Fibroblast of upper back skin (primary cell): ENCODE measurements at regions not wholly inside any gene's neighbourhood (a gene's known extent, or its start where the extent isn't known, plus 50 kb on each side); places are given as distances from the start of the nearest gene placed in this dataset.

ENCODE experiments used
- DNase-seq: peaks from one replicate; pipeline ENCODE4 v3.0.0-alpha.2; 2013

DNA sequence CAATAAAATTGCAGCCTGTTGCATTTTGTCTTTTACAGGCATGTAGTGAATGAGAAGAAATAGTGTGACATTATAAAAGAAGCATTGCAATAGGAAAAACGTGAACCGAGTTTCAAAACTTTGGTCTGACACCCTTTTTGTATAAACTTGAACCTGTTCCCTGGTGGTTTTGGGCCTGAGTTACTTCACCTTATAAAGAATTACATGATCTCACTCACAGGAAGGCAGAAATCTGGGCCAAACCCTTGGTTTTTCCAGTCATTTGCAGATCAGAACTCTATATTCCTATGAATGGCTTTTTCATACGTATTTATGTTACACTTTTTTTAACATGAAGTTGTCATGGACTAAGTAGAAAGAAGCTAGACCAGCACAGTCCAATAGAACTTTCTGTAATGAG lies 138.5 kb upstream of the FLRT2 start:
- no peak for DNase-seq

DNA sequence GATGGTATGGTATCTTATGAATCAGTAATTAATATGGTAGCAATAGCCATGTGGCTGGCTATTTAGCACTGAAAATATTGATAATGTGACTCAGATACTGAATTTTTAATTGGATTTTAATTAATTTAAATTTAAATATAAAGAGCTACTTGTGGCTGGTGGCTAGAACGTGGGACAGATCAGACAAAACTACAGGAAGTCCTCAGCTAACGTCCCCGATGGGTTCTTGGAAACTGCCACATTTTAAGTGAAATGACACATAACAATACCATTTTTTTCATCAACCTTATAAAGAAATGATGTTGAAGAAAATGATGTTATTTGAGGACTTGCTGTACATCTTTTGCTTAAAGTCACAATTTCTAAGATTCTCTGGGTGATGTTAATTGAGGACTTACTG lies 138.1 kb upstream of the FLRT2 start:
- no peak for DNase-seq

DNA sequence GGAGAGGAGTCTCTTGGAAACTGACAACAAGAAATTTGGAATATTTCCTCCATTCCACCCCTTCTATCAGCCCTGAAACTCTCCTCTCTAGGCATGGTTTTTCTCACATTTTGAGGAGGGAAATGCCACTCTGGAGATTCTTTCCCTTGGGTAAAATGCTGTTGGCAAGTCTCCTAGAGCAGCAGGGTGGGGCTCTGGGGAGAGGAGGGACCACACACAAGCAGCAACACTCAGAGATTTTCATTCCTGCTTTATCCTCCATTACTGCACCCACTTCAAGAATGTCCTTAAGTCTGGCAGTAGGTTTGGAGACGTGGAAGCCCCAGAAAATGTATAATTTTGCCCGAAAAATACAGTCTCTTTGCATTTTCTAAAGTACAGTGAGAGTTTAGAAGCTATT lies 130.8 kb upstream of the FLRT2 start:
- DNase-seq: peak; percentile 60

DNA sequence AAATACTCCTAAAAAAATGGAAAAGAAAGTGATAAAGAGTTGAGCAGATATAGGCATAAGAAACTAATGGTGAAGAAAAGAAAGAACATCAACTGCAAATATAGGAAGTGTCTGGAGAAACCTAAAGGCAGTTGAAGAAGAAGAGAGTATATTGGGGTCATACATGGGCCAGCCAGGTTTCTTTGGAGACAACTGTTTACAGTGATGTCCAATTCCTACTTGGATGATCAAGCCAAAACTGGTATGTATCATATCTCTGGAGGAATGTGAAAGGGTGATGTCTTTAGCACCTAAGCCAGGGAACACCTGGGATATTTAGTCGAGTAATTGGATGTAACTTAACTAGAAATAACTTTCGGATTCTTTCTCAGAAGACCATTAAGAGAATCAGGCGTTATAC lies 129.3 kb upstream of the FLRT2 start:
- no peak for DNase-seq

DNA sequence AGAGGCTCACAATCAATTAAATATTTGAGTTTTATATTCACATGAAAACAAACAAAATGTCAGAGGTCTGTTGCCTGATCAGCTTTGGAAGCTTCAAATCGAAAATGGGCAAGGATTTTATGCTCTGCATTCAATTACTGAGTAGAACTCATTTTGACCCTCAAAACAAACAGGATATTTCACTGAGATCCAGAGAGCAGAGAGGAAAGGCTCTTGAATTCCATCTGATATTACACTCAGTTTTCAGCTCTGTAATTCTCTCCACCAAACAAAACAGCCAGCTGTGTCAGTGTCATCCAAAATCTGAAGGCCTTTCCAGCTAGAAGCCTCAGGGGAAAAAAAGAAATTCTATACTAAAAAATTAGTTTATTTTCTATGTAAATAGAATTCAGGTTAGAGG lies 128.6 kb upstream of the FLRT2 start:
- DNase-seq: peak; percentile 10

DNA sequence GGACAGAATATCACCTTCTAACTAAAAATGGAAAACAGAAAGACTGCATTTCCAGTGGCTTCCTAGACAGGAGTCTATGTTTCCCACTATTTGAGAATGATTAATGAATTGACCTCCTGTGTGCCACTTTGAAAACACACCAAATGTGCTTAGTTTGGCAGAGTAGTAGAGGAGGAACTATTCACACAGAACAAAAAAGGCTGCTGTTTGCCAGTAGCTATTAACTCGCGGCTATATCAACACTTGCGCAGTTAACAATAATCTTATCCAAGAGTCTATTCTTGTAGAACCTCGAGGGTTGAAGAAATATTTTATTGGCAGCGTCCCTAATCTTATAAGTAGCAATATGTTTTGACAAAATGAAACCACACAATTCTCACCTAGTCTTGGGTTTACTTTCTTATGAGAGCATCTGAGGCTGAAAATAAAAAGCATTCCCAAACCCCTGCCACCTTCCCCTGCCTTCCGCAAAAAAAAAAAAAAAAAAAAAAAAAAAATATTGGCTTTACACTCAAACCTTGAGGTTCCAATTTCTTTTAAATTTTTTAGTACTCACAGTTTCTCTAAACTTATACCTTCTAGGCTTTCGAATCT lies 127.3 kb upstream of the FLRT2 start:
- no peak for DNase-seq

DNA sequence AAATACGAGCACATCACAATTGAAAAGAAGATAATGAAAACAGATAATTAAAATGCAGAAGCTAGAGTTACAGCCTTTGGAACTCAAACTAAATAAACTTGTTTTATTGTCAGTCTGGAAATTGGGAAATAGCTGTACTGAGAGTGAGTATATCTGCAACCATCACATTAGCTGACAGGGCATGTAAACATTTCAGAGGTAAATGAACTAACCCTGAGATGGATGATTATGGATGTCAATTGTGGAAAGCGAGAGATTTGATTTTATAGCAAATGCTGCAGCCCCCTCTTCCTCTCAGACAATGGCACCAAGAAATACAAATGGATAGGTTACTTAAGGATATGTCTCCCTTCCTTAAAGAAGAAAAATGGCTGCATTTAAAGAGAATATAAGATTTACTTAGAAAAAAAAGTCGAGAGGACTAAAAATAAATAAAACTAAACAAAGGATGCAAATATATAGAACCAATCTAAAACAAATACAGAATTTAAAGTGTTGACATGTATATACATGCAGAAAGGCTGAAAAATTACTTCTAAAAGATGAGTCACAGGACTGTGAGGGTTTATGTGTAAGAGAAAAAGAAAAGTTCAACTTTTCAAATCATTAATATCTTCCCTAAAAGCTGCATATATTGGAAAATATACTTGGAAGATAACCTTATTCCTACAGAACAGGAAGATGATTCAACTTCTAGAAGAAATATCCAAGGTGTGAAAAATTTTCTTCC lies 120.3 kb upstream of the FLRT2 start:
- DNase-seq: no peak

DNA sequence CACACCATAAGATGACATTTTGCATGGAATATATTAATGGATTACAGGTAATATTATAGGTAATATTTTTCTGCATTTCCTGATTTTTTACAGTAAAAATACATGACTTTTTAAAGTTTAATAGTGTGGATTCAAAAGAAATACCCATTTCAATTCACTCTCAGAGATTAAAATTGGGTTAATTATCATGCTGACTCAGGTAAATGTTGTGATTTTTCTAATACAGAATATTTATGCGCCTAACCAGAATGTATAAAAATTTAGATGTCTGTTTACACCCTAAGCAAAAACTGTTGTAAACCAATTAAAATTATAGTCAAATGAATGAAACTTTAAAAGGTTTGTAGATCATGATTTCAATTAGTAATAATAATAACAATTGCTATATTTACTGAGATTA lies 117.2 kb upstream of the FLRT2 start:
- DNase-seq: no peak

DNA sequence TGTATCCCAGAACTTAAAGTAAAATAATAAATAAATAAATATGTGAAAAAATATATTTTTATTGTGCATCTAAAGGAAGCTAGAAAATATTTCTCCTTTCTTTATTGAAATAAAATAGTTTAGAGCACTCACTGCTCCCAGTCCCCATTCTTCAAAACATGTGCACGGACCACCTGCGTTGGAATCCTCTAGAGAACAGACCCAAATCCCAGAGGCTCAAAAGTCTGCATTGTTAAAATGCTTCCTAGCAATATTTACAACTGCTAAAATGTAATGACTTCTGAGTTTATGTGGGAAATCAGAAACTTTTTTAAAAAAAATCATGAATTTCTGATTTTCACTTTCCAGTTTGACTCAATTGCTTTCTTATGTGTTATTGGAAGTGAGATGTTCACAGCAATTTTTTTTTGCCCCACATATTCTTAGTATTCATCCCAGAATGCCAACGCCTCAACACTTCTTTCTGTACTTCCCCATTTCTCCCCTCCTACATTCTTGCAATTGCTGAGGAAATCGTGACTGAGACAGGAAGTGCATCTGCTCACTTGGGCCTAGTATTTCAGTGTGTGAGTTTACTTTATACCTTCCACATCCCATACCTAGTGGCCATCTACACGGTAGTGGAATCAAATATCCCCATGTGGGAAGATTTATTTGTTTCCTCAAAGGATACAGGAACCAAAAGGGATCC lies 116.0 kb upstream of the FLRT2 start:
- peak; percentile 25 for DNase-seq

DNA sequence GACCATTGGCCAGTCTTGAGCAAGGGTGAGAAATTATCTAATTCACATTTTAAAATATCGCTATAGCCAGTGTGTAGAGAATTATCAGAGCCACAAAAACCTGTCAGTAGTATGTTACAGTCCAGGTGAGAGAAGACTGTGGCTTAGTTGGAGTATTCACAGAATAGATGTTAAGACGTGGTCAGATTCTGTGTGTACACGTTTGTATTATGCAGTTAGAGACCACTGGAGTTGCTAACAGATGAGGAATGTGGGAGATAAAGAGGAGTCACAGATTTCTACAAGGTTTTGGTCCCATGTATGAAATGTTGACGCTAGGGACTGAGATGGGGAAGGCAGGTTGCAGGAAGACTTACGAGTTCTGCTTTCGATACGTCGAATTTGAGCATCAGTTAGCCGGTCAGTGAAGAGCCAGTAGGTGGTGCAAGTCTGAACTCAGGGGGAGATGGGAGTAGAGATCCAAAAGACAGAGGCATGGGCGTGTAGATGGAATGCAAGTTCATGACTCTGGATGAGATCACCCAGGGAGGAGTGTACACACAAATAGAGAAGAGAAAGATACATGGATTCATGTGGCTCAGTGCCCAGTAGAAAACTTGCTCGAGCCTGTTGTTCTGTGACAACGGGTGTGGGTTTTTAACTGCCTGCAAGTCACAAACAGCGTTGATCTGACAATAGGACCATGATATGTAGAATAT lies 114.8 kb upstream of the FLRT2 start:
- DNase-seq: peak; percentile 92

DNA sequence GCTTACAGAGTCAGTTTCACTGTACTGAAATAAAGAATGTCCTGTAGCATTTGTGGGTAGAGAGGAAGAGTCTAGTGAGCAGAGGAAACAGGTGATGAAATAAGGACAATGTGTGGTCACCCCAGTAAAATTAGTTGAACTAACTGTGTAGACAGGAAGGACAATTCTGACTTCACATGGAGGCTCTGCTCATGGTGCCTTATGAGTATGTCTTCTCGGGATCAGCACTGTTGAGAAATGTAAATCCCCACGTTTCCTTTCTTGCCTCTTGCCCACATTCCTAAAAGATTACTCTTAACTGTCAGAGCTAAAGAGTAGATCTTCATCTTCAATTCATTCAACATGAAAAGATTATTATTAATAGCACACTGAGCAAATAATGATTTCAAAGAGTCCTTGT lies 113.2 kb upstream of the FLRT2 start:
- peak; percentile 83 for DNase-seq

DNA sequence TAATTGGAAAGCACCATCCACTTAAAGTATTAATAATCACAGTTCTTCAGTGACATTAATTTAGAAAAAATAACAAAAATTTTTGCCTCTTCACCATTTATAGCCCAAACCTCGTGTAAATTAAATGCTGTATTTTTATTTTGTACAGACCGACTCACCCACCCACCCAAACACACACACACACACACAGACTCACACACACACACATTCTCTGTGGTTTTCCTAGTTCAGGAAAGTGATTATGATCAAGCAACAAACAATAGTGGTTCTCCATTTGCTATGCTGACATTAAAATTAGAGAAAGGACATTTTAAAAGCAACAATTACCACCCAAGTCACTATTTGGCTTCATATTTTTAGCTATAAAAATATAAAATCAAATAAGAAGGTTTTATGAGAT lies 112.5 kb upstream of the FLRT2 start:
- no peak for DNase-seq

DNA sequence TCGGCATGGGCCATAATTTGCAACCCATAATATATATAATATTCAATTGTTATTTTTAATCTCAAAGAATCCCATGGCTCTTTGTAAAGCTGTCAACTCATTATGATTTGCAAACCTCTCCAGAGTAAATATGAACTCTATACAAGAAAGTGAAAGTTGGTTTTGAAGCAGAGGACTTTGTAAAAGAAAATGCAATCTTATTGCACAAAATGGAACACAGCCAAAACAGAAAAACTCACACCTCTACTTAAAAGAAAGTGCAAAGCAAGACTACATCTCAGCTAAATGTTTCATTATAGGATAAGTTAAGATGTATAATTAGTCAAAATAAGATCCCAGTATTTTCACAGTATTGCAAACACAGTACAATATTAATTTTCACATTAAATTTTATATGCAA lies 111.2 kb upstream of the FLRT2 start:
- DNase-seq: no peak

DNA sequence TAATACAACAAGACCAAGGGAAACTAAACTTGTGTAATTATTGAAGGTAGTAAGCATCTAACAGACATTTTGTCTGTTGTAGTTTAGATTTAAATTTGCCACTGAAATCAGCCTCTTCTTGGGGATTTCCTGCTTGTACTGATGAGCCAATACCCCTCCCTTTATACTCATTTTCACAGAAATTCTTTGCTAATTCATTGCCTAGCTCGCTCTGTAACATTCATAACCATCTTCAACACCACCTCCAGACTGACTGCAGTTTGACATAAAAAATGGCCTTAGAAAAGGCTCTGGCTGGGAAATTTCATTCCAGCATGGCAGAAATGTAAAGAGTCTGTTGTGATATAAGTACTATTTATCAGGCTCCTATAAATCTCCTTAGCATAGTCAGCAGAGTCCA lies 109.7 kb upstream of the FLRT2 start:
- DNase-seq: no peak

DNA sequence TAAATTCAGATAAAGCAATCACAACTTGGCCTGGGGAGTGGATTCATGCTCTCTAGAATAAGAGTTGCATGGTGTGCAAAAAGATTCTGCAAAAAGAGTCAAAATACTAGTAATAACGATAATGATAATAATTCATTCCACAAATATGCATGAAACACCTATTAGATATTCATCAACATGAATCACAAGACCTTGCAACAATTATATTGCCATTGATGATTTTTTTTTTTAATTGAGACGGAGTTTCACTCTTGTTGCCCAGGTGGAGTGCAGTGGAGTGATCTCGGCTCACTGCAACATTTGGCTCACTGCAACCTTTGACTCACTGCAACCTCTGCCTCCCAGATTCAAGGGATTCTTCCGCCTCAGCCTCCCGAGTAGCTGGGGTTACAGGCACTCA lies 109.2 kb upstream of the FLRT2 start:
- DNase-seq: no peak

DNA sequence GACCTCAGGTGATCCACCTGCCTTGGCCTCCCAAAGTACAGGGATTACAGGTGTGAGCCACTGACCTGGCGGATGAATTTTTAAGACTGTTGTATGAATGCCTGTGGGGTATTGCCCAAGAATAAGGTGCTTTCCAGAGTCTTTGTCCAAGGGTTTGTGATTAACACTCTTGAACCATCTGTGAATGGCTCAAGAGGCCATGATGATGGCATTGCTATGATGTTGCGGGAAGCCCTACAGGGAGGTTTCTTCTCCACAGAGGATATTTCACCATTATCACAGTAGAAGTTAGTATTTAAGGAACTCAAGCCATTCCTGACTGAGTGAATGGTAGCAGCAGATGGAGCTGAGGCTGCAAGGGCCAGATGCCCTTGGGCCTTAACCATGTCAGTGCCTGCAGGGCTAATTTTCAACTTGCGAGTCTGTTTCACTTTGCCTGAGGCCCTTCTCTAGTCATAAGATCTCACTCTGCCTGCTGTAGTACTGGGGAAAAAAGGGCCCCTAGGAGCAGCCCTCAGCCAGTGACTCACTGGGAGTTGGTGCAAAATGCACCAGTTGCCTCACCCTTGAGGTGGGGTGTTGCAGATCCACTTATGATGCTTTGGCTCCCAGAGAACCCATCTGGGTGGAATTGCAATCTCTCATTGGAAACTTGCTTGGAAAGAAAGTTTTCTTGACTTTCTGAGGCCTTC lies 108.6 kb upstream of the FLRT2 start:
- DNase-seq: peak; percentile 64

DNA sequence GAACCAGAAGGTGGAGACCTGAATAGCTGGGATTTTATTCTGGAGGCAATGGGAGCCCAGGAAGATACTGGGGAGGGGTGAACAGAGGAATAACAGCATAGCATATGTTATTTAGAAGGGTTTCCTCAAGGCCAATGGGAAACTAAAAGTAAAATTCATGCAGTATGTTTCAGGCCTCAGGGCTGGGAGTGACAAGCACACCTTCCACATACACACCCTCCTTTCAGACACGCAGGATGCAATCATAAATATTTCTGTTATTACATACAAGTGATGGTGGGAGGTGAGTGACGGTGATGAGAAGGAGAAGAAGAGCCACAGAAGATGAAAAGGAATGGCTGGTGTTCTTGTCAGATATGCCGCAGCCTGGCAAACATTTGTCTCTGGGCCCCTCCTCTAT lies 106.1 kb upstream of the FLRT2 start:
- DNase-seq: no peak

DNA sequence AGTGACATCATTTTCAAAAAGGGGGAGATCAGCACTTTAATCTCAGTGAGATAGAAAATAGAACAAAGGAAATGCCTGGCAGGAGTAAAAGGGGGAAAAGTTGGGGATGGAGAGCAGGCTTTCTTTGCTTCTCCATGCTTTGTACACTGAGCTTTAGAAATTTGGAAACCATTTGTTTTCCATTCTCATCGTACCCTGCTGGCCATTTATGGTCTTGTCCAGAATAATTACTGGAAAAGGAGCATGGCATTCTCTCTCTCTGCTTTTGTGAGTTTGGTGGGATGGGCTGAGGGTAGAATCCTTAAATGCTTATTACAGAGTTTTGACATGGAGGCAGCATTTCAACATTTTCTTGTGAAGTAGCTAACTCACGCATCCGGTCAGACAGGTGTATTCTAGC lies 104.4 kb upstream of the FLRT2 start:
- no peak for DNase-seq

DNA sequence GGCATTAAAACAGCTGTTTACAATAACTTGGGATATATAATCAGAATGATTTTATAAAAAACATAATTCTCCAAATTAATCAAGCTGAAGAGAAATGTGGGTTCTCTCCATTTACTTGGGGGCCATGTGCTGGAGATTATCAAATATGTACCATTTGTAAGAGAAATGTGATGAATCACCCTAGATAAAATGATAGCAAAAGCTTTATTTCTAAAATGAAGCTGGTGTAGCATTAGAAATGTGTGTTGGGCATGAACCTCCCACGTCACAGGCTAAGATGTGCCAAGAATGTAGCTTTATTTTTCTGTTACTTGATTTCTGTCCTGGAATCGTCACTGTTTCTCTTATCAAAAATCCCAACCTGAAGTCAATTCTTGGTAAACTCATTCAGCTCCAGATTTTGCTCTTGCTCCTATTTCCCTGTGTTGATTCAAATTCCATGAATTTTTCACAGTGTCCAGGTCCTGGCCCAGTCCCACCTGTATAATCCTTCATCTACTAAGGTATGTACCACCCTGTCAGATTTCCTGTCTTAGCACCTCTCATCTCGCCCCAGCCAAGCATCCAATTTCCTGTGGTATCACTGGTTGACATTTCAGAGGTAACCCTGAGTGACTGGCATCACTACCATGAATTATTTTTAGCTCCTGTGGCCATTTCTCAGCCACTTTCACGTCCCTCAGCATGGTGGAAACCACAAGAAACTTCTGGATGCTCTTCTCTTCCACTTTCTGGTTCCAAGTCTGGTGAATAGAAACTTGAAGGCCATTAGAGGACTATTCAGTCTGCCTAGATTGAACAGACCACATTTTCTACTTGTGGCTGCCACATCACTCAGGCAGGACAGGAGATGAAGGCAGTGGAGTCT lies 103.6 kb upstream of the FLRT2 start:
- no peak for DNase-seq

DNA sequence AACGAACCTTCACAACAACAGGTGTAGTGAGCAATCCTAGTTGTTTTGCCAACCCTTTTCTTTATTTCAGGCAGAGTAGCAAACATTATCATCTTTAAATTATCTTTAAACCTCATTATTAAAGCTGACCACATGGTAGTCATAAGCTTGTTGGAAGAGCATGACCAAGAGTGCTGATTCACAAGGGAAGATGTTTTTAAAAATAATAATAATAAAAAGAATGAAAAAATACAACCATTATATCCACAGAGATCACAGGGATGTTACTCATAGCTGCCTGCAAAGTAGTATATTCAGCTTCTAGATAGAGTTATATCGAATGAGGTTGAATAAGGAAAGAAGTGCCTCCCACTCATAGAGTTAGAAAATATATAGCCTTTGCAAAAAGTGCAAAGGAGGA lies 101.0 kb upstream of the FLRT2 start:
- no peak for DNase-seq

DNA sequence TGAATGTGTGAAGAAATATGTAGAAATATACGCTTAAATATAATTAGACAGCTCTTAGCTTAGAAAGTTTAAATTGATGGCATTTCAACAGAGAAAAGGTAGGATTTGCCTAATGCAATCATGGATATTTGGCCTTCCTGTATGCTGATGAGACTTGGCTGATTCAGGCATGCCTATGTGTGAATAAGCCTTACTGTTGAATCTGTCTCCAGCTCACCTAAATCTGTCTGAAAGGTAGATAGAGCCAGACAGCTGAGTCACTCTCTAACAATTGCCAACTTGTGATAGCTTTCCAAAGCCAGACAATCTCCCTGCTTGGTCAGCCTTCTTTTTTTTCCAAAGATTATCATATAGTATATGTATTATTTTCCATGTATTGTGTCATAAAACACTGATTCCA lies 92.8 kb upstream of the FLRT2 start:
- peak; percentile 91 for DNase-seq

DNA sequence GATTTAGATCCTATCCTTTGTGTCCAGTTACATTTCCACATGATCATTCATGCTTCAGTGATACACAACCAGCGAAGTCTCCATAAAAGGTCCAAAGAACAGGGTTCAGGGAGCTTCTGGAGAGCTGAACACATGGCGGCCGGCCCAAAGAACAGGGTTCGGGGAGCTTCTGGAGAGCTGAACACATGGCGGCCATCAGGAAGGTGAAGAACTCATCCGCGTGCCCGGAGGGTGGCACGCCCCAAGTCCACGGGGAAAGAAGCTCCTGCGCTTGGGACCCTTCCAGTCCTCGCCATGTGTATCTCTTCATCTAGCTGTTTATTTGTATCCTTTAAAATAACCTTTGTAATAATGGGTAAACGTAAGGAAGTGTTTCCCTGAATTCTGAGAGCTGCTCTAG lies 91.9 kb upstream of the FLRT2 start:
- DNase-seq: no peak
